Pancreas (tissue), 10 donors: ENCODE measurements at regions not wholly inside any gene's neighbourhood (a gene's known extent, or its start where the extent isn't known, plus 50 kb on each side); places are given as distances from the start of the nearest gene placed in this dataset.

ENCODE experiments used
- ATAC-seq, 4 donors: fragments of 200-7000 bp; cut with Tn5 transposase; one replicate each; pipeline versions ENCODE4 v1.8.0 to v1.9.1; 2020; ENCODE audit warnings: mild to moderate bottlenecking in 4 of 4, moderate library complexity in 4 of 4
- DNase-seq, 6 donors: peaks; one replicate each; pipeline ENCODE4 v3.0.0-alpha.2; 2020
- FAIRE-seq: peaks from 2 replicates; lab custom pipeline; 2012; peaks lifted over from hg19 to GRCh38; lab: Jason Lieb, UNC
- H3K27ac ChIP-seq, 4 donors: fragments of 200-600 bp; sonication (generic); 1 replicate in 3 of 4; 2 replicates in 1 of 4; pipeline versions ENCODE4 v1.5.0 to v1.8.0; 2020
- H3K27me3 ChIP-seq, 4 donors: fragments of 200-600 bp; one replicate each; pipeline ENCODE4 v1.8.0; 2021
- H3K36me3 ChIP-seq, 3 donors: fragments of 200-600 bp; sonication (generic) in 1 of 3; one replicate each; pipeline versions ENCODE4 v1.5.0 to v1.8.0; 2020 to 2021
- H3K4me1 ChIP-seq, 3 donors: fragments of 200-600 bp; one replicate each; pipeline ENCODE4 v1.8.0; 2021
- H3K4me3 ChIP-seq, 4 donors: fragments of 200-600 bp; sonication (generic) in 2 of 4; one replicate each; pipeline versions ENCODE4 v1.5.0 to v1.8.0; 2020 to 2021
- H3K9me3 ChIP-seq, 4 donors: fragments of 200-600 bp; one replicate each; pipeline ENCODE4 v1.8.0; 2021
- CTCF ChIP-seq, 4 donors: fragments of 200-600 bp; sonication (generic) in 3 of 4; IDR thresholded peaks; one replicate each; pipeline versions ENCODE4 v1.5.0 to v1.8.0; 2021; ENCODE audit warnings: antibody characterized with exemption in 4 of 4
- WGBS, 2 donors: extraction: QIAGEN DNeasy Blood & Tissue Kit; methylation state at CpG; one replicate each; pipeline ENCODE4 v1.1.7; 2013; 5-methylcytosine and 5-hydroxymethylcytosine counted together
- intact Hi-C, 3 donors: fragments of 100-400 bp; cut with DNase I; formaldehyde crosslinking; loops; one replicate each; pipeline versions ENCODE4 v1.11.1 to v1.14.2; 2022
- donor health status: healthy with polysubstance abuse.
- donor health status: DM: no; HTN: no; CAD: no; lungs with moderate emphysema.
- donor health status: DM: no; HTN: no; CAD: no.
- donor health status: control.
- donor health status: control.
- donor health status: Bipolar disorder and iron deficiency.
- donor health status: DM: yes; HTN: yes; CAD: no.
- donor health status: DM: no; HTN: no; CAD: no.
- donor health status: DM: no; HTN: no; CAD: no.
- donor health status: DM: yes; HTN: yes; CAD: no.

- H3K4me3 ChIP-seq: no peak overlapping the region
- DNase-seq: no peak
- H3K4me1 ChIP-seq: no peaks in the 10 kb centered on the region
- H3K27ac ChIP-seq: no peak overlapping the region
- no peaks in the 10 kb centered on the region for H3K9me3 ChIP-seq
- intact Hi-C loops: no loop called here
- no peaks in the 10 kb centered on the region for H3K36me3 ChIP-seq
- no peaks in the 10 kb centered on the region for H3K27me3 ChIP-seq
- no peak for FAIRE-seq
- ATAC-seq: no peak
- 85 to 98% methylated on average over 1 of the region's 1 CpG for WGBS, 2 donors
- no peak for TF ChIP-seq CTCF (IDR thresholded peaks at IDR 0.05)
These were observed 162.9 kb downstream of the DUSP6 start for GRCh38 chr12:89189448-89189847.

- DNase-seq (no peak), FAIRE-seq (no peak), ATAC-seq (peak in 1 of 4 donors; percentile 23)
- no peaks in the 10 kb centered on the region for H3K36me3 ChIP-seq
- TF ChIP-seq CTCF (IDR thresholded peaks at IDR 0.05): no peak
- H3K27ac ChIP-seq: no peak overlapping the region
- H3K4me3 ChIP-seq: no peak overlapping the region
- H3K4me1 ChIP-seq: no peaks in the 10 kb centered on the region
- no peaks in the 10 kb centered on the region for H3K9me3 ChIP-seq
- intact Hi-C loops: no loop called here
- no peaks in the 10 kb centered on the region for H3K27me3 ChIP-seq
These were observed 164.8 kb downstream of the DUSP6 start for GRCh38 chr12:89187507-89187906.

GRCh38 chr12:89185889-89186288 is 166.4 kb downstream of the DUSP6 start:
- Histone ChIP-seq H3K36me3 (no peaks in the 10 kb centered on the region), H3K27me3 (no peaks in the 10 kb centered on the region)
- no peak for FAIRE-seq

GRCh38 chr12:89185181-89185580 is 167.1 kb downstream of the DUSP6 start:
- no peaks in the 10 kb centered on the region for H3K4me1 ChIP-seq
- FAIRE-seq: no peak

More at GRCh38 chr12:89185889-89186288, 166.4 kb downstream of the DUSP6 start:
- 85 to 95% methylated on average over 2 of the region's 2 CpGs for WGBS, 2 donors
- intact Hi-C loops: no loop called here
- Histone ChIP-seq H3K4me3 (no peak overlapping the region), H3K27ac (no peak overlapping the region), H3K4me1 (no peaks in the 10 kb centered on the region), H3K9me3 (no peaks in the 10 kb centered on the region)
- no peak for TF ChIP-seq CTCF (IDR thresholded peaks at IDR 0.05)
- DNase-seq (no peak), ATAC-seq (no peak)

More at GRCh38 chr12:89185181-89185580, 167.1 kb downstream of the DUSP6 start:
- no peak for TF ChIP-seq CTCF (IDR thresholded peaks at IDR 0.05)
- no peak overlapping the region for H3K4me3 ChIP-seq
- intact Hi-C loops: no loop called here
- no peaks in the 10 kb centered on the region for H3K36me3 ChIP-seq
- no peaks in the 10 kb centered on the region for H3K9me3 ChIP-seq
- H3K27ac ChIP-seq: no peak overlapping the region
- WGBS, 2 donors: 94 to 96% methylated on average over 3 of the region's 3 CpGs
- H3K27me3 ChIP-seq: no peaks in the 10 kb centered on the region
- no peak for ATAC-seq
- no peak for DNase-seq
